ENCODE measurements at regions not wholly inside any gene's neighbourhood (a gene's known extent, or its start where the extent isn't known, plus 50 kb on each side); places are given as distances from the start of the nearest gene placed in this dataset.
"Not testable (repeated sequence)": the region's sequence is repeated elsewhere in the genome, so short reads cannot be mapped to it uniquely, and the experiment has no call there.

- Histone ChIP-seq H3K4me3 (no peak overlapping the region), H4K20me1 (ENCODE audit: insufficient read depth, poor library complexity, severe bottlenecking) (no peaks in the 10 kb centered on the region), H3K79me2 (no peaks in the 10 kb centered on the region), H2AFZ (no peak overlapping the region), H3K27ac (no peak overlapping the region), H3K27me3 (no peaks in the 10 kb centered on the region), H3K4me2 (no peak overlapping the region), H3K9me2 (replicated peaks; ENCODE audit: insufficient read depth) (no peaks in the 10 kb centered on the region), H3K36me3 (replicated peaks; ENCODE audit: insufficient read depth, low read depth) (no peaks in the 10 kb centered on the region), H3K4me1 (ENCODE audit: insufficient read depth) (no peaks in the 10 kb centered on the region), H3K9me3 (ENCODE audit: low read depth) (no peaks in the 10 kb centered on the region)
- peak; percentile 14 for TF ChIP-seq CTCF (IDR thresholded peaks at IDR 0.05; ENCODE audit: poor library complexity)
- TF ChIP-seq EZH2 (IDR thresholded peaks at IDR 0.05; ENCODE audit: borderline replicate concordance): no peak
- no peak for DNase-seq (ENCODE audit: low spot score)
These were observed 150.6 kb upstream of the HMGA2 start for GRCh38 chr12:65673732-65674131.

- WGBS (ENCODE audit: low lambda C conversion rate, missing lambda C conversion rate): 60% methylated on average over 1 of the region's 1 CpG
- no peak overlapping the region for H3K27ac ChIP-seq
- H3K27me3 ChIP-seq: no peaks in the 10 kb centered on the region
- no peaks in the 10 kb centered on the region for H3K9me2 ChIP-seq (replicated peaks; ENCODE audit: insufficient read depth)
- TF ChIP-seq EZH2phosphoT487 (IDR thresholded peaks at IDR 0.05; ENCODE audit: low read depth, severe bottlenecking, unreplicated experiment) (no peak), EZH2 (IDR thresholded peaks at IDR 0.05; ENCODE audit: borderline replicate concordance) (no peak), CTCF (IDR thresholded peaks at IDR 0.05; ENCODE audit: poor library complexity) (no peak)
- H3K4me2 ChIP-seq: no peak overlapping the region
- H3K9me3 ChIP-seq (ENCODE audit: low read depth): no peaks in the 10 kb centered on the region
- no peaks in the 10 kb centered on the region for H3K4me1 ChIP-seq (ENCODE audit: insufficient read depth)
- no peak for DNase-seq (ENCODE audit: low spot score)
- no peaks in the 10 kb centered on the region for H3K36me3 ChIP-seq (replicated peaks; ENCODE audit: insufficient read depth, low read depth)
- H3K4me3 ChIP-seq: no peak overlapping the region
- no peaks in the 10 kb centered on the region for H4K20me1 ChIP-seq (ENCODE audit: insufficient read depth, poor library complexity, severe bottlenecking)
- H2AFZ ChIP-seq: no peak overlapping the region
- H3K79me2 ChIP-seq: no peaks in the 10 kb centered on the region
These were observed 149.1 kb upstream of the HMGA2 start for GRCh38 chr12:65675141-65675621.

- H2AFZ ChIP-seq; H3K79me2 ChIP-seq; H3K36me3 ChIP-seq (replicated peaks; ENCODE audit: insufficient read depth, low read depth); DNase-seq (ENCODE audit: low spot score); H4K20me1 ChIP-seq (ENCODE audit: insufficient read depth, poor library complexity, severe bottlenecking); H3K9me3 ChIP-seq (ENCODE audit: low read depth); H3K4me3 ChIP-seq; H3K4me2 ChIP-seq; H3K9me2 ChIP-seq (replicated peaks; ENCODE audit: insufficient read depth); H3K27ac ChIP-seq; H3K27me3 ChIP-seq; H3K4me1 ChIP-seq (ENCODE audit: insufficient read depth): not testable (repeated sequence)
- 98% methylated on average over 4 of the region's 4 CpGs for WGBS (ENCODE audit: low lambda C conversion rate, missing lambda C conversion rate)
These were observed 146.1 kb upstream of the HMGA2 start for GRCh38 chr12:65678172-65678571.

GRCh38 chr12:65681226-65681625 is 143.1 kb upstream of the HMGA2 start:
- H2AFZ ChIP-seq: no peak overlapping the region
- H3K4me3 ChIP-seq: no peak overlapping the region
- H4K20me1 ChIP-seq (ENCODE audit: insufficient read depth, poor library complexity, severe bottlenecking): no peaks in the 10 kb centered on the region
- no peak for DNase-seq (ENCODE audit: low spot score)
- no peaks in the 10 kb centered on the region for H3K27me3 ChIP-seq
- 59% methylated on average over 1 of the region's 1 CpG for WGBS (ENCODE audit: low lambda C conversion rate, missing lambda C conversion rate)
- no peak overlapping the region for H3K27ac ChIP-seq
- no peaks in the 10 kb centered on the region for H3K9me2 ChIP-seq (replicated peaks; ENCODE audit: insufficient read depth)
- no peaks in the 10 kb centered on the region for H3K36me3 ChIP-seq (replicated peaks; ENCODE audit: insufficient read depth, low read depth)
- H3K9me3 ChIP-seq (ENCODE audit: low read depth): no peaks in the 10 kb centered on the region
- TF ChIP-seq EZH2phosphoT487 (IDR thresholded peaks at IDR 0.05; ENCODE audit: low read depth, severe bottlenecking, unreplicated experiment) (no peak), EZH2 (IDR thresholded peaks at IDR 0.05; ENCODE audit: borderline replicate concordance) (no peak), CTCF (IDR thresholded peaks at IDR 0.05; ENCODE audit: poor library complexity) (no peak)
- H3K79me2 ChIP-seq: no peaks in the 10 kb centered on the region
- no peak overlapping the region for H3K4me2 ChIP-seq
- H3K4me1 ChIP-seq (ENCODE audit: insufficient read depth): no peaks in the 10 kb centered on the region

Data from hepatocyte (in vitro differentiated cells).